ENCODE measurements at regions not wholly inside any gene's neighbourhood (a gene's known extent, or its start where the extent isn't known, plus 50 kb on each side); places are given as distances from the start of the nearest gene placed in this dataset.

DNA sequence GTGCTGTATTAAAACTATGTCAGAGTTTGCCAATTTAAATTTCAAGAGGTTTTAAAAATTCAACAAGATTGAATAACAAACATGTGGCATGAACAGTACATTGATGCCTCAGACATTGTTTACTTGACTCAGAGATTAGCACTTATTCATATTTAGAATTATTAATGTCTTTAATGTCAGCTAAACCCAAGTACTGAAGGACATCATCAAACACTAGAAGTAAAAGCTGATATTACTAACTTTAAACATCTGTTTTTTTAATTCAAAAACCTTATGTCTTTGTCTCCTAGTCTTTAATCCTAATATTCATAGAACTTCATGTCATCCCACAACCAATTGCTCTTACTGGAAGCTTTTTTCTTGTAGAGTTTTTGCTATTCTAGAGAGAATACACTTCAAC lies 406.2 kb upstream of the PCDH7 start:
- DNase-seq (ENCODE audit: low spot score): no peak

DNA sequence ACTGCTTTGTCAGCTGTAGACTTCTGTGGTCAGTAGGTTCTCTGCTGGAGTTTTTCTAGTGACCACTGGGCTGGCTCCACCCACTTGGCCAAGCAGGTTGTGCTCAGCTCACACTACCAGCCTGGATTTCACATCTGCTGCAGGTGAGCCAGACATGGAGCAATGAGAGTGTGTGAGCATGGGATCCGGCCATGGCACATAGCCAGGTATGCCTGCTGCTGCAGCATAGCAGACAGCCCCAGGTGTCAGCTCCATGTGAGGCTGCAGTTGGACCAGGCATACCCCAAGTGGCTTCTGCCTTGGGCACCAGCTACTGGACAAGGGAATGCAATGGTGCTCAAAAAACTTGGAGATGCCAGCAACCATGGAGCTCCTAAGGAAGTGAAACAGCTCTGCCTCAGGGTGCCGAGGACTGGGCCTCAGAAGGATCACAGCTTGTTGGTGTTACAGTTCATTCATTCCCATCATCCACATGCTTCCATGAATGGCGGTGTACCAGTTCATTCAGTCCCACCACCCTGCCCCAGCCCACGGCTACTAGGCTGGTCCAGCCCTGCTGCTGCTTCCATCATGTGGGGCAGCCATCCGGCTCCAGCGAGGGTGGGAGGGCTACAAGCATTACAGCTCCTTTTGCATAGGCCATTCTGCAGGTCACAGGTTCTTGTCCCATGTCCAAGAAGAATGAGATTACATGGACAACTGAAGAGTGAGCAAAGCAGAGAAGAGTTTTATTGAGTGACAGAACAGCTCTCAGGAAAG lies 389.1 kb upstream of the PCDH7 start:
- no peak for DNase-seq (ENCODE audit: low spot score)

DNA sequence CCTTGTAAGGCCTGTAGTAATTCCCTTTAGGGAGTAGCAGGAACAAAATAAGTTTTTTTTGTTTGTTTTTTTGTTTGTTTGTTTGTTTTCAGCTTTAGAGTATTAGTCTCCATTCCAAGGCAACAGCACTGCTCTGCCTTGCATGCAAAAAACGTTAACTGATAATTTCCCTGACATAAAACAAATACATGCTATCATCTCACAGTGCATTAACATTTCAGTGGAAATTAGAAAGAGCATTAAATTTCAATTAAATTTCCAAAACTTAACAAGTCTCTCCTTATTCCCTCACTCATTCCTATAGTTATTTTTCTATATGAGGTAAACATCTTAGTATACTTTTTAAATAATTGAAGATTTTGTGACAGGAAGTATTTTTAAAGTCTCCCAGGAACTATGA lies 378.4 kb upstream of the PCDH7 start:
- no peak for DNase-seq (ENCODE audit: low spot score)

DNA sequence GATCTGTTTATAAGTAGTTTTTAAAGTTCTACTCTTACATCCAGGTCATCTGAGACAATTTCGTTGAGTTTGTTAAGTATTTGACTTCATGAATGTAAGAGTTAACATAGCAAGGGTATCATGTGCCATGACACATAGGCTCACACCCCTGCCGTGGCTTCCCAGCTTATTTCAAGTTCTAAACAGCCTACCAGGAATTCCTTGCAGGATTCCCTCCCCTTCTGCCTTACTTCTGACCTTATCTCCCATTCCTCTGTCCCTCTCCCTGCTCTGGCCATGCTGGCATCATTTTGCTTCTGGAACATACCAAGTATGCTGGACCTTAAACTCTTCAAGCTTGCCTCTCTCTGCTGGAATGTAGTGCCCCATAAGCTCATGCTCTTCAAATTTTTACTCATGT lies 369.9 kb upstream of the PCDH7 start:
- no peak for DNase-seq (ENCODE audit: low spot score)

DNA sequence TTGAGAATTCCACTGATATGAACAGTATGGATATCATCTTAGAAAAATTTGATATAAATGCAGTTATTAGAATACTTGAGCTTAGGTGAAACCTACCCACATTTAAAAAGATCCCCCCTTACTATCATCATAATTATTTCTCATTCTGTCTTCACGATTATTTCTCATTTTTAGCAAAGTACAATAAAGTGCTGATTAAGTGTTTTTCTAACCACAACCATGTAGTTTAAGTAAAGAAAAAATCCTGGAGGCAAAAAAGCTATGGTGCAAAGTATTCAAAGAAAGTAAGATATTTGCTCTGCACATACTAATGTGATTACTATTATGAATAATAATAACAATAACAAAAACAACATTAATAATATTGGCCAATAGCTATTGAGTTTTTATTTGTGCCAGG lies 365.6 kb upstream of the PCDH7 start:
- no peak for DNase-seq (ENCODE audit: low spot score)

DNA sequence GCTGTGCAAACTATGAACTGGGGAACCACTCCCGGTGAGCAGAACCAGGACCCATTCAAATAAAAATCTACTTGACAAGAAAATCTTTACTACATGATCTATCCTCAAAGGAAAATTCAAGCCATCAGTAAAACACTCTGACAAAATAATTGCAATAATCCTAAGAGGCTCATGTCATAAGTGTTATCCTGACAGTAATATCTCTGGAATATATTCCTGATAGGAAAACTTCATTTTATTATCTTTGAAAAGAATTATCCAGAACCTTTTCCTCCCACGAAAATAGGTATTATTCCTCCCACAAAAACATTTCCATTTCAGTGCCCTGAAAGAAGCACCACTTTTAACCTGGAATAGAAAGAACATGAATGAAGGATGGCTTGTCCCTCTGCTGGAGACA lies 357.7 kb upstream of the PCDH7 start:
- DNase-seq (ENCODE audit: low spot score): no peak

DNA sequence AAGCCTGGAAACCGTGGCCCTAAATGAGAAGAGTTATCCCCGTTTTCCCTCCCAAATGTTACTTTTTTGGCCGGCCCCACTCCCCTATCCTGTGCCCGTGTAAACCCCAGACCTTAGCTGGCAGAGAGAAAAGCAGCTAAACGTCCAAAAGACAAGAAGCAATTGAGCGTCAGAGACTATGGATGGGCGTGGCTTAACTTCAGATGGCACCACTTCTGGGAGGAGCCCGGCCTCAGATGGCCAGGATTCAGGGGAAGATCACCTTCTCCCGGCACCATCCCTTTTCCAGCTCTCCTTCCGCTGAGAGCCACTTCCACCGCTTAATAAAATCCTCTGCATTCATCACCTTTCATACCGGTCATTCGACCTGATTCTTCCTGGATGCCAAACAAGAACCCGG lies 350.1 kb upstream of the PCDH7 start:
- DNase-seq (ENCODE audit: low spot score): no peak

DNA sequence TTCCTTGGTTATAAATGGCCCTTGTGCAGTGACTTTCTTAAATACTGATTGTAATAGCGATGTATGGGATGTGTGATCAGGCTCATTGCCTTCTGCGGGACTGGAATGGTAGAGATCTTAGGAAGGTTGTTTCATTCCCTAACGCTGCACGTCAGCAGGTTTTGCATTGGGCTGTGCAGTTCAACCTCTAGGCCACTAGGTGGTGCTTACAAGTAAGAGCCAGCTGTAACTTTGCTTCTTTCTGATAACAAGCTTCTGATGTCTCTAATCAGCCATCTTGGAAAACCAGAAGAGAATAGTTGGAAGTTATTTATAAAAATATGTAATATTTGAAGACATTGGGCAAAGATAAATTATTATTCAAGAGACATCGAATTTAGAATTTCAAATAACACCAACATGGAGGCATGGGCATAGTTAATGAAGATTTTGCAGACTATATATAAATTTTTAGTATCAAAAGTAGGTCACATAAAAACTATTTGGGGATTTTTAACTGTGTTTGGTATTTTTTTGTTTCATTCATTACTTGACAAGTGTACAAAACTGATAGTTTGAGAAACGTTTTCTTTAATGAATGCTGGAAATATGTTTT lies 339.7 kb upstream of the PCDH7 start:
- DNase-seq (ENCODE audit: low spot score): peak; percentile 60

DNA sequence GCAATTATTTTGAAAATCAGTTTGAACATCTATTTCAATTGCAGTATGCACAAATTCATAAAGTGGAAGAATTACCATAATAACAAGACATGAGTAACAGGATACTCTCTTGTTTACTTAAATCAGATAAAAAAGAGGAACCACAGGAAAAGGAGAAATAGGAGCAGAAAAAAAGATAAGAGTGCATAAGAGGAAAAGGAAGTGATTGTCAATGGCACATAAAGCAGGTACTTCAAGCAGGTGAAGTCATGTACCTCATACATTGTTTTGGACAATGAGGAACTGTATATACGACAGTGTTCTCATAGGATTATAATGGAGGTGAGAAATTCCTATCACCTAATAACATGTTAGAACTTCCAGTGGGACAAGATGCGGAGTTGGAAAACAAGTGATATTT lies 334.5 kb upstream of the PCDH7 start:
- DNase-seq (ENCODE audit: low spot score): no peak

DNA sequence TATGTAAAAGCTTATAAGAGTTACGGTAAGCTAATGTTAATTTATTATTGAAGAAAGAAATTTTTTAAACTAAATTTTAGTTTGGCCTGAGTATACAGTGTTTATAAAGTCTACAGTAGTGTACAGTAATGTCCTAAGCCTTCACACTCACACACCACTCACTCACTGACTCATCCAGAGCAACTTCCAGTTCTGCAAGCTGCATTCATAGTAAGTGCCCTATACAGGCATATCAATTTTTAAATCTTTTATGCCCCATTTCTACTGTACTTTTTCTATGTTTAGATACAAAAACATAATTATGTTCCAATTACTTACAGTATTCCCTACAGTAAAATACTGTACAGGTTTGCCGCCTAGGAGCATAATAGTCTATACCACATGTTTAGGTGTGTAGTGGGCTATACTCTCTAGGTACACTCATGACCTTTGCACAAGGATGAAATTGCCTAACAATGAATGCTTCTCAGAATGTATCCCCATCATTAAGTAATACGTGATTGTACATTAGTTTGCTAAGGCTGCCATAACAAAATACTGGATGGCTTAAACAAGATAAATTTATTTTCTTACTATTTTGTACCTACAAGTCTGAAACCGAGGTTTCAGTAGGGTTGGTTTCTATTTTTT lies 333.8 kb upstream of the PCDH7 start:
- DNase-seq (ENCODE audit: low spot score): no peak

DNA sequence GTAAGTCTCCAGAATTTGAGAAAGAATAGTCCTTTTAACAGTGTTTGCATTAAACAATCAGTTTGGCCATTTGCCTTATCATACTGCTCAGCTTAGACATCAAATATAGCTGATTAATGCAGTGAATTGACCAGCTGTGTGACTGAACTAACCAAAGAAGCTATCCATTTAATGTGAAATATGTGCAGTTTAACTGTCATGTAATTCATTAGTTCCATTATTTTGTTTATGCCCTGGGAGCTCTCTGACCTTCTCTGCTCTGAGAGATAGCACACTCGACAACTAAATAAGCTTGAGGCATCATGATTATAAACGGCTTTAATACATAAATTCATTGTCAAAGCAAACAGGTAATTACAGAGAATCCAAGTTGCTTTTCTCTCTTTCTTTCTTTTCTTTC lies 324.3 kb upstream of the PCDH7 start:
- no peak for DNase-seq (ENCODE audit: low spot score)

DNA sequence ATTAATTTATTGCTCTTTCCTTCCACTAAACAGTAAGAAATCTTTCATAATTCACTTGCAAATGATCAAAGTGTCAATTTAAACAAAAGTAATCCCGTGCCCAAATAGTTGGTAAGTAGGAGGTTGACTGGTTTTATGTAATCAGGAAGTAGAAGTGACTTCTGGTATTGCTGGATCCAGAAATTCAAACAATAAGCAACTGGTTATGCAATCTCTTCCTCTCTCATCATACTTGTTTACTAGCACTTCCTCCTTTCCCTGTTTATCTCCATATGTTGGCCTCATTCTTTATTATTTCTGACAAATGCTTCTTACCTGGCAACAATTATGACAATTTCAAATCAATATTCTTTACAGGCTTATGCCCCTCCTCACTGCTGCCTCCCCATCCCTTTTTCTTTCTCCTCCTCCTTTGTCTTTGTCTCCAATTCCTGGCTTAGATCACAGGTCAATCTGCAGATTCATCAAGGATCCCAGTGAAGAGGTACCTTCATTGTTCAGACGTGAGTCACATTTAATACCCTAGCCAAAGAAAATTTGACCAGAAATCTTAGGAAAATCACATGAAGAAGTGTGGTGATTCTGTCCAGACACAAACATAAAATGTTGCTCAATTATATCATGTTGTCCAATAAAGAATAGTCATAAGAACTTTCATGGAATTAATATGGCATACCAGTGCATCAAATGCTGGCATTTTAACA lies 323.2 kb upstream of the PCDH7 start:
- DNase-seq (ENCODE audit: low spot score): no peak

DNA sequence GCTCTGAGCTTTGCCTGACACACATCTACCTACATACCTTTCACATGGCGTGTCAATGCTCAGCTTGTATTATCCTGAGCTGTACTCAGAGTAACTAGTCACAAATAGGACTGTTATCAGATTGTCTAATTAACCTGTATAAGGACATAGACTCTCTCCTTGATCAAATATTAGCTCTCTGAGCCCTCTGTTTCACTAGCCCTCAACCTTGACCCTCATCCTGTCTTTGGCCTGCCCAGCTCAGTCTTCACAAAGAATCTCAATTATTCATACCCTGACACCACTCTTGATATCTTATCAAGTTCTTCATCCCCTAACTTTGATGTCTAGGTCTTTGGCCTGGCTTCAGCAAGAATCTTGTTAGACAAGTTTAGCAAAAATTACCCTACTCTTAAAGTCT lies 320.7 kb upstream of the PCDH7 start:
- DNase-seq (ENCODE audit: low spot score): no peak

DNA sequence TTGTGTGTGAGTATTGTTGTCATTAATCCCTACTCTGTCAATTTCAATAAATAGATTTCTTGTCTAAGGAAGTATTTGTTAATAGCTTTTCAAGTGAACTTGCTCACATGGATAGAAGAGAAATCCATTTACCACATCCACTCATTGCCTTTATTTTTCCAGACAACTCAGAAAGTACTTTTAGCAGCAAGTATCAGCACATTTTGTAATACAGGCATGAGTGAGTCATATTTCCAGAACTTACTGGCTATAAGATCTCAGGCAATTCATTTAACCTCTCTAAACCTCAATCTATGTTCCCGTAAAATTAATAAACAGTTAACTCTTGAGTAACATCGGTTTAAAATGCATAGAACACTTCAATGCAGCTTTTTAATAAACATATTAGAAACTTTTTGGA lies 317.9 kb upstream of the PCDH7 start:
- DNase-seq (ENCODE audit: low spot score): no peak

DNA sequence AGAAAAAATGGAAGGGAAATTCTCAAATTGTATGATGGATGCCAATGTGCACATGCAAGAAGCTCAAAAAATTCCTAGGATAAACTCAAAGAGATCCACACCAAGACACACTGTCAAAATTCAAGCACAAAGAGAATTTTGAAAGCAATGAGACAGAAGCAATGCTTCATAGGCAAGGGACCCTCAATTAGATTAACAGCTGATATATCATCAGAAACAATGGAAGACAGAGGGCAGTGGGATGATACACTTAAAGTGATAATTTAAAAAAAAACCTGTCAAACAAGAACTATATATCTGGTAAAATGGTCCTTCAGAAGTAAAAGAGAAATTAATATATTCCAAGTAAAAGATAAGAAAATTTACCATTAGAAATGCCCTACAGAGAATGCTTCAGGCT lies 306.3 kb upstream of the PCDH7 start:
- no peak for DNase-seq (ENCODE audit: low spot score)

DNA sequence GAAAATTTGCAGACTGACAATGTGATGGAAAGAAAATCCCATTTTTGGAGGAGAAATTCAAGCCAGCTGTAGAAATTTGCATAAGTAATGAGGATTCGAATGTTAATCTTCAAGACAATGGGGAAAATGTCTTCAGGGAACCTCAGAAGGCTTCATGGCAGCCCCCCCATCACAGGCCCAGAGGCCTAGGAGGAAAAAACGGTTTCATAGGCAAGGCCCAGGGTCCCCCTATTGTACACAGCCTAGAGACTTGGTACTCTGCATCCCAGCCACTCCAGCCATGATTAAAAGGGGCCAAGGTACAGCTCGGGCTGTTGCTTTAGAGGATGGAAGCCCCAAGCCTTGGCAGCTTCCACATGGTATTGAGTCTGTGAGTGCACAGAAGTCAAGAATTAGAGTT lies 303.6 kb upstream of the PCDH7 start:
- no peak for DNase-seq (ENCODE audit: low spot score)

DNA sequence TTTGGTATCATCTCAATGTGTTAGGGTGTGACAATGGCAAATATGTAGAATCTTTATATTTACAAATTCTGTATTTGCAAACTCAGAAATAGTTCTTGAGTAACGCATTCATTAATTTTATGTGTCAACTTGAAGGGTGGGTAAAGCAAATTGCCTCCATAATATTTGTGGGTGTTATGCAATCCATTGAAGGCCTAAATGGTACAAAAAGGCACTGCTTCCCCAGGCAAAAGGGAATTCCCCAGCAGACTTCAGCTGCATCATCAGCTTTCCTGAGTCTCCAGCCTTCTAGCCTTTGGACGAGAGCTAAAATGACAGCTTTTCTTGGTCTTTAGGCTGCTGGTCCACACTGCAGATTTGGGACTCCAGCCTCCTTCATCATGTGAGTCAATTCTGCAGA lies 292.2 kb upstream of the PCDH7 start:
- no peak for DNase-seq (ENCODE audit: low spot score)

DNA sequence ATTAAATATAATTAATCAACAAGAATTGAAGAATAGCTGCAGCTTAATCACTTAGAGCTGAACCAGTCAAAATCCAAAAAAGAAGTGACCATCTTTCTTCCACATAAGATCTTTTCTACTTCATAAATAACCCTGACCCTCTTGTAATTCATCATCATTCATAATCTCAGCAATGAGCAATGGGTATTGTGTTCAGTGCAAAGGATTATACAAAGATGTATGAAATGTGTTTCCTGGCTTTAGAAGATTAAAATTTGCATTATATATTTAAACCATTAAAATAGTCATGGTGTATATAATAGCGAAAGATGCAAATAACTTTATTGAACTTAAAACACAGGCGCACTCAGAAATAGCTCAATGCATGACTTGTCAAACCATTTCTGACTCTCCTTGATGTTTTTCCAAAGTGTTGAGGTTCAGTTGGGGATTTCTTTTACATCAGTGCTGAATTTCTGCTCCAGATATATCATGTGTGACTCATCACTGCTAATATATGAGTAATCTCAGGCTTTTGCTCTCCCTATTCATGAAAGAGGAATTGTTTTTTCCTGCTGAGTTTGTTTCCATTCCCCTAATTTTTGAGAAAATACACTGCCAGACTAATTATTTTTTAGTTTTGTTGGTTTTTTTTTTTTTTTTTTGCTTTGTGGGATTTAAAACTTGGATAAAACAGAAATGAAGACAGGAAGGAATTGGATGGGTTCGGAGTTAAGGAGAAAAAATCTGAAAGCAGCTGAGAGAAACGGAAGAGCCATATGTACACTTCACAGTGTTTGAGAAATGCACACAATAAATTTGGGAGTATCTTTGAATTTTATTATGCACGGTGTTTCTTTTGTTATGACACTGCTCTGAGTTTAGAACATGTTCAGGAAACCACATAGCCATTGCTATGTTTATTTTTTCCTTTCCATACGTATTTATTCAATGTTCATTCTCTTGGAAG lies 290.1 kb upstream of the PCDH7 start:
- no peak for DNase-seq (ENCODE audit: low spot score)

DNA sequence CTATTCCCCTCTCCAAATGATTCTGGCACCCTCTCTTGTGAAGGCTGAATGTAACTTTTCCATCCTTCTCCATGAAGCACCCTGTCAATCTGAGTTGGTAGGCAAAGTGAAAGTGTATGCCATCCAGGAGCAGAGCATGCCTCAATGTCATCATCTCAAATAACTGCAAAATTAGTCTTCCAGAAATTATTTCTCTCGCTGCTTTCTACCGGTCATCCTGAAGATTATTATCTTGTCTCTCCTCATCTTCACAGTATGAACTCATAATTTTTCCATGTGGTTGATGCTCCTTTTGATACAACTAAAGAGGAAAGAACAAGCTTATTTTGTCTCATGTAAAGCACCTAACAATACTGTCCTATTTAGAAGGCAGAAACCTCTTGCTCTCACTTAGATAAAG lies 285.5 kb upstream of the PCDH7 start:
- DNase-seq (ENCODE audit: low spot score): no peak

DNA sequence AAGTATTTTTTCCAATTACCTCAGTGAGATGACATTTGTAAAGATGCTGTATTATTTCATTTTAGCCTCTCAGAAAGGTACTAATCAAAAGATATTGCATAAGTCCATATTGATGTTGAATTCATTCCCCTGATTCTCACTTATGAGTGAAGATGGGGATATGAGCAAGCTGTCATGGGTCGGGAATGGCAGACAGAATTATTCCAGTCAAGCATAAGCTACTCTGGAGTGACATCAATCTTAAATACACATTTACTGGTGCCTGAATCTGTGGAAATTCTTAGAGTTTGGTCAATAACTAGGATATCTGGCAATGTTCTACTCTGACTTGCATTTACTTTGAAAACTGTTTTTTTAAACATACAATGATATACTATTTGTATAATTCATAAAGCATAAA lies 283.8 kb upstream of the PCDH7 start:
- no peak for DNase-seq (ENCODE audit: low spot score)

DNA sequence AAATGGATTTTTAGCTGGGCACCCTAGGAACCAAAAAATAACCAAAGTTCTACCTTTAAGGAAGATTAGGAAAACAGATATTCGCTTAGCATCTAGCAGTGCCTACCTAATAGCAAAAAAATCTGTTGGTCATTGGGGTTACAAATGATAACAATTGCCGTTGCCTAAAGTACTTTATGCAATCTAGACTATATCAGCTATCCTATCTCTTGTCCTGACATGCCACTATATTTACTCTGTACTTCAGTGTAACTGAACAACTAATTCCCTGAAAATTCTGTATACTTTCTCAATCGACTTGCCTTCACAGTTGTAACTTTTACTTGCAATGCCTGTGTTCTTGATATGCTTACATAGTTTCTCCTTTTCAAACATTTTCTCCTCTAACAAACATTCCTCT lies 282.9 kb upstream of the PCDH7 start:
- no peak for DNase-seq (ENCODE audit: low spot score)

DNA sequence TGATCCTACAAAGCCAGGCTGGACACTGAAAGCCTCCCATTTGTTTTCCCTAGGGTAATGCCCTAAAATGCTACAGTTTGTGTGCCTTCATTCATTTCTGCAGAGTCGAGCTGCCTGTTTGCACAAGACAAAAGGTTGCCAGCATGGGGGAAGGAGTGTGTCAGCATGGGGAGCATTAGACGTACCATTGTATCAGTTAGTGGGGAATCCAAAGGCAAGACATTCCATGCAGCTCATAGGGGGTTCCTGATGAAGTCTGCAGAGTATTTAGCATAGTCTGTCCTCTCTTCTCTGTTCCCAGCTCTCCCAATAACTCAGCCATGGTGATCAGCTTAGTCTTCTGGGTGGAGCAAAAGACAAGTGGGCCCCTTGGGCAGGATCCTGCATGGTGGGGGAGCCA lies 276.9 kb upstream of the PCDH7 start:
- no peak for DNase-seq (ENCODE audit: low spot score)

Measured in D341Med (cell line).